ENCODE measurements at regions not wholly inside any gene's neighbourhood (a gene's known extent, or its start where the extent isn't known, plus 50 kb on each side); places are given as distances from the start of the nearest gene placed in this dataset.

GRCh38 chr12:60935981-60936761 is 1324.0 kb upstream of the USP15 start:
- no peak for DNase-seq (ENCODE audit: low spot score)
- no peak for TF ChIP-seq CTCF (IDR thresholded peaks at IDR 0.05)

GRCh38 chr12:60947533-60947932 is 1312.7 kb upstream of the USP15 start:
- H3K36me3 ChIP-seq, result no peaks in the 10 kb centered on the region
- H3K9me3 ChIP-seq, result no peaks in the 10 kb centered on the region
- no peaks in the 10 kb centered on the region for H3K4me1 ChIP-seq (ENCODE audit: control insufficient read depth in 1 of 2, low read depth in 2 of 2)
- ATAC-seq (ENCODE audit: insufficient number of reproducible peaks, low FRiP score, low read depth) (no peak), DNase-seq (ENCODE audit: low spot score) (no peak)
- no peak overlapping the region for H3K27ac ChIP-seq
- no peak overlapping the region for H3K4me3 ChIP-seq
- TF ChIP-seq CTCF (IDR thresholded peaks at IDR 0.05), result no peak
- H3K27me3 ChIP-seq (replicated peaks; ENCODE audit: insufficient read depth), result no peaks in the 10 kb centered on the region

More at GRCh38 chr12:60935981-60936761, 1324.0 kb upstream of the USP15 start:
- Histone ChIP-seq H3K27ac (no peak overlapping the region), H3K27me3 (replicated peaks; ENCODE audit: insufficient read depth) (no peaks in the 10 kb centered on the region), H3K4me3 (no peak overlapping the region), H3K9me3 (peaks cover 7% of the 10 kb centered on the region), H3K4me1 (ENCODE audit: control insufficient read depth in 1 of 2, low read depth in 2 of 2) (no peaks in the 10 kb centered on the region), H3K36me3 (no peaks in the 10 kb centered on the region)
- ATAC-seq (ENCODE audit: insufficient number of reproducible peaks, low FRiP score, low read depth), result no peak

- H3K4me3 ChIP-seq, result no peak overlapping the region
- H3K9me3 ChIP-seq, result no peaks in the 10 kb centered on the region
- H3K27ac ChIP-seq, result no peak overlapping the region
- TF ChIP-seq CTCF (IDR thresholded peaks at IDR 0.05), result no peak
- no peaks in the 10 kb centered on the region for H3K36me3 ChIP-seq
- H3K27me3 ChIP-seq (replicated peaks; ENCODE audit: insufficient read depth), result no peaks in the 10 kb centered on the region
- no peaks in the 10 kb centered on the region for H3K4me1 ChIP-seq (ENCODE audit: control insufficient read depth in 1 of 2, low read depth in 2 of 2)
- DNase-seq (ENCODE audit: low spot score), result no peak
- ATAC-seq (ENCODE audit: insufficient number of reproducible peaks, low FRiP score, low read depth), result no peak
Measured at GRCh38 chr12:60967128-60967527, 1293.1 kb upstream of the USP15 start.

GRCh38 chr12:60977966-60978365 is 1282.2 kb upstream of the USP15 start:
- Histone ChIP-seq H3K4me1 (ENCODE audit: control insufficient read depth in 1 of 2, low read depth in 2 of 2) (no peaks in the 10 kb centered on the region), H3K27me3 (replicated peaks; ENCODE audit: insufficient read depth) (no peaks in the 10 kb centered on the region), H3K9me3 (no peaks in the 10 kb centered on the region), H3K27ac (no peak overlapping the region), H3K4me3 (no peak overlapping the region), H3K36me3 (no peaks in the 10 kb centered on the region)
- no peak for TF ChIP-seq CTCF (IDR thresholded peaks at IDR 0.05)
- no peak for DNase-seq (ENCODE audit: low spot score)
- ATAC-seq (ENCODE audit: insufficient number of reproducible peaks, low FRiP score, low read depth), result no peak

- Histone ChIP-seq H3K36me3 (no peaks in the 10 kb centered on the region), H3K27me3 (replicated peaks; ENCODE audit: insufficient read depth) (no peaks in the 10 kb centered on the region), H3K27ac (no peak overlapping the region), H3K4me3 (no peak overlapping the region), H3K4me1 (ENCODE audit: control insufficient read depth in 1 of 2, low read depth in 2 of 2) (no peaks in the 10 kb centered on the region), H3K9me3 (no peaks in the 10 kb centered on the region)
- ATAC-seq (ENCODE audit: insufficient number of reproducible peaks, low FRiP score, low read depth) (no peak), DNase-seq (ENCODE audit: low spot score) (no peak)
- TF ChIP-seq CTCF (IDR thresholded peaks at IDR 0.05), result no peak
Measured at GRCh38 chr12:60980558-60980957, 1279.6 kb upstream of the USP15 start.

All from thoracic aorta (tissue), 2 donors.